ENCODE measurements at regions not wholly inside any gene's neighbourhood (a gene's known extent, or its start where the extent isn't known, plus 50 kb on each side); places are given as distances from the start of the nearest gene placed in this dataset.

DNA sequence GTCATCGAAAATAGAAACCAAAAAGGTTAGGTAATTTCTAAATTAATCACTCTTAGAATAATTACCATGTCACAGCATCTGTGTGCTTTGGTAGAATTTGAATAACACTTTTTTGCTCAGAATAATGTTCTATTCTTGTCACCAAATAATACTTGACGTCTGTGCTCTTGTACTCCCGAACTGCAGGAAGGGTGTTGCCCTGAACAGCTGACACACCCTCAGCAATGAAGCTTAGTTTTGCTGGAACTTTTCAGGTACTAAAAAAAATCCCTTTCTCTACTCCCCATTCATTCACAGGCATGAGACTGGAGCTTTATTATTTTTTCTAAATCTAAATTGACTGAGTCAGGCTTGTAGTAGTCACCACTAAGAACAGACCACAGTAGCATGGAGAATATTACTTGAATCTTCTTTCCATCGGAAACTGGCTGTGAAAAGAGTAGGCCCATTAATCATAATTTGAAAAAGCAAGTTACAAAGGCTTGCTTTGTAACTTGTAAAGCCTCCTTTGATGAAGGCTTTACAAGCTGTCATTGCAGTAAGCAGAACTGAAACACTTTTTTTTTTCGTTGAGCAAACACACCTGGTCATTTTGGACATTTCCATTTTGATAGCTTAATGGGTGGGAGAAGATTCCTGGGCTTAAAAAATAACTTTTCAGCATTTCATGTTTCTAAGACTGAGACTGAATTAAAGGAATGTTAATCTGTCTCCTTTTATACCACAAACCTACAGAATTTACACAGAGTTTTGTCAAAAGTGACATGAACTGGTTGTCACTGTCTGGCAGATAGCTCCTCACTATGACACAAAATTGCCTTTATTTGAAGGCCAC, 70.3 kb upstream of the PELI1 start:
- no peaks in the 10 kb centered on the region for H3K27me3 Mint-ChIP-seq (ENCODE audit: low read depth)
- H3K36me3 Mint-ChIP-seq (ENCODE audit: low read depth) = peaks cover 12% of the 10 kb centered on the region
- peak overlapping the region; percentile 99 for H3K27ac Mint-ChIP-seq
- H3K4me3 Mint-ChIP-seq = peak overlapping the region; percentile 69
- H3K4me1 Mint-ChIP-seq (ENCODE audit: low read depth) = peaks cover 55% of the 10 kb centered on the region
- H3K9me3 Mint-ChIP-seq = no peaks in the 10 kb centered on the region

DNA sequence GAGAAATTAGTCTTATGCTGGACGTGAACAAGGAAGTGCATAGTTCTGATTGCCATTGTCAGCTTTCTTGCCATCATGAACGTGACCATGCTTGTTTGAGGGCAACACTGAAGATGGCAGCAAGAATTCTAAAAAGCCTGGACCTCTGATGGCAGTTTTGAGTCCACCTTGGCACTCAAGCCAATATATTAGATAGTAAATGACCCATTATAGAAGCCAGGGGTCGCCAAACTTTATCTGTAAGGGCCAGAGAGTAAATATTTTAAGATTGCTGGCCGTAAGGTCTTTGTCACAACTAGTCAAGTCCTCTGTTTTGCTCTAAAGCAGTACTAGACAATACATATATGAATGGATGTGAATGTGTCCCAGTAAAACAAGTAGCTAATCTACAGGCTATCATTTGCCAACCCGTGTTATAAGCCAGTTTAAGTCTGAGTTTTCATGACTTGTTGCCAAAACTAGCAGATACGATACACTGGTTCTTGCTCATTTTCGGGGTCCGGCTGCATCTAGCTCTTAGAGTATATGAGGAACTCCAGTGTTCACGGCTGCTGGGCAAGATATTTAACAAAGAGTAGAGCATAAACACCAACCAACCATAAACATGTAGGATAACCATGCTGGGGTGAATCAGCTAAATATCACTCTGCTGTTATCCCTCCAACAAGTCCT, 73.1 kb upstream of the PELI1 start:
- Mint-ChIP-seq H3K4me1 (ENCODE audit: low read depth) (peaks cover 50% of the 10 kb centered on the region), H3K27me3 (ENCODE audit: low read depth) (no peaks in the 10 kb centered on the region), H3K36me3 (ENCODE audit: low read depth) (peaks cover 2% of the 10 kb centered on the region), H3K4me3 (no peak overlapping the region), H3K9me3 (no peaks in the 10 kb centered on the region), H3K27ac (no peak overlapping the region)

- H3K4me1 Mint-ChIP-seq (ENCODE audit: low read depth) = peaks cover 50% of the 10 kb centered on the region
- H3K4me3 Mint-ChIP-seq = no peak overlapping the region
- peaks cover 3% of the 10 kb centered on the region for H3K36me3 Mint-ChIP-seq (ENCODE audit: low read depth)
- no peak overlapping the region for H3K27ac Mint-ChIP-seq
- H3K27me3 Mint-ChIP-seq (ENCODE audit: low read depth) = no peaks in the 10 kb centered on the region
- H3K9me3 Mint-ChIP-seq = no peaks in the 10 kb centered on the region
These were observed 74.0 kb upstream of the PELI1 start for GRCh38 chr2:64218137-64218802.

DNA sequence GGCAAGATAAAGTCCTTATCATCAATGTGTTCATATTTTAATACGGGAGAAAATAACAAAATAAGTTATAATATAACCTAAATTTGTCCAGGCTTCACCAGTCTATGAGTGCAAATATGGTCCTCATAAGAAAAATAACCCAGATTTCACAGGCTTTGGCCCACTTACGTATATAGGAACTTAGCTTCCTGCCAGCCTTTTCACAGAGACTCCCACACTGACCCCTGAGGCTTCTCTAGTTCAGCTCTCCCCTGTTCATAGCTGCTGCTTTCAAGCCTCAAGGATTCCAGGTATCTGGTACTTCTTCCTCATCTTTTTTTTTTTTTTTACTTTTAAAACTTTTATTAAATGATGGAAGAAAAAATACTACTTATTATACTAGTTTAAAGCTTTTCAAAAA, 74.9 kb upstream of the PELI1 start:
- H3K9me3 Mint-ChIP-seq = no peaks in the 10 kb centered on the region
- no peaks in the 10 kb centered on the region for H3K27me3 Mint-ChIP-seq (ENCODE audit: low read depth)
- no peak overlapping the region for H3K27ac Mint-ChIP-seq
- H3K36me3 Mint-ChIP-seq (ENCODE audit: low read depth) = peaks cover 6% of the 10 kb centered on the region
- H3K4me1 Mint-ChIP-seq (ENCODE audit: low read depth) = peaks cover 50% of the 10 kb centered on the region
- H3K4me3 Mint-ChIP-seq = no peak overlapping the region

GRCh38 chr2:64220265-64220664, 76.0 kb upstream of the PELI1 start:
- Mint-ChIP-seq H3K9me3 (no peaks in the 10 kb centered on the region), H3K4me1 (ENCODE audit: low read depth) (peaks cover 44% of the 10 kb centered on the region), H3K27me3 (ENCODE audit: low read depth) (no peaks in the 10 kb centered on the region), H3K4me3 (no peak overlapping the region), H3K36me3 (ENCODE audit: low read depth) (peaks cover 9% of the 10 kb centered on the region), H3K27ac (no peak overlapping the region)

DNA sequence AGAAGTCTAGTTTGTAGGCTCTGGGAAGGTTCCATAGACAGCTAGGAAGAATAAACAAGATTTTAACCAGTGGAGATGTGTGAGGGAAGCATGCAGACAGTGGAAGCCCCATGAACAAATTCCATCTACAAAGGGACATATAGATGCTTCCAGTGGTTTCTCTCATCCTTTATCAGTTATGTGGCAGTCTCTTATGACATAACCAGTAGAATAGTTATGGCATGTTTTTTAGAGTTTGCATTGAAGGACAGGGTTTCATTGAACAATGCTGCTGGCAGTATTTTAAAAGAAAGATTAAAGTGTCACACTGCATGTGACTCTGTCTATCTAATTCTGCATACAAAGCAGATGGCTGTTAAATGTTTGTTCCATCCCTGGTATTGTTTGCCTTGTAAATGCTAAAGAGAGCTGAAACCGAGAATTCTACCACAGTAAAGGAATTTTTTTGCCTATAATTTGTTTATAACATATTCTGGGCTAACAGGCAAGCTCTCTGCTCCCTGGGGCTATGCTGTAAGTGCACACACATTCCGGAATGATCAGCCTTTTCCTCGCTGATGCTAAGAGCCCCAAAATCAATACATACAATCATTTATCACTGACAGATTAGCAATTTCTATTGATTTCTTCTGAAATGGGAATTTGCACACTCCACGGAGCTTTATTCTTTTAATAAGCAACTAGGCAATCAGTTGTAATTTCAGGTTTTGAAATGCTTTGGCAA, 76.8 kb upstream of the PELI1 start:
- no peak overlapping the region for H3K4me3 Mint-ChIP-seq
- peaks cover 9% of the 10 kb centered on the region for H3K36me3 Mint-ChIP-seq (ENCODE audit: low read depth)
- H3K4me1 Mint-ChIP-seq (ENCODE audit: low read depth) = peaks cover 43% of the 10 kb centered on the region
- H3K9me3 Mint-ChIP-seq = no peaks in the 10 kb centered on the region
- no peak overlapping the region for H3K27ac Mint-ChIP-seq
- no peaks in the 10 kb centered on the region for H3K27me3 Mint-ChIP-seq (ENCODE audit: low read depth)

- Mint-ChIP-seq H3K36me3 (ENCODE audit: low read depth) (peaks cover 7% of the 10 kb centered on the region), H3K9me3 (no peaks in the 10 kb centered on the region), H3K4me1 (ENCODE audit: low read depth) (peaks cover 41% of the 10 kb centered on the region), H3K27me3 (ENCODE audit: low read depth) (no peaks in the 10 kb centered on the region), H3K27ac (no peak overlapping the region), H3K4me3 (no peak overlapping the region)
These were observed 77.7 kb upstream of the PELI1 start for GRCh38 chr2:64221935-64222334.

GRCh38 chr2:64222351-64222750, 78.1 kb upstream of the PELI1 start:
- no peaks in the 10 kb centered on the region for H3K9me3 Mint-ChIP-seq
- H3K27ac Mint-ChIP-seq = peak overlapping the region; percentile 86
- peaks cover 41% of the 10 kb centered on the region for H3K4me1 Mint-ChIP-seq (ENCODE audit: low read depth)

DNA sequence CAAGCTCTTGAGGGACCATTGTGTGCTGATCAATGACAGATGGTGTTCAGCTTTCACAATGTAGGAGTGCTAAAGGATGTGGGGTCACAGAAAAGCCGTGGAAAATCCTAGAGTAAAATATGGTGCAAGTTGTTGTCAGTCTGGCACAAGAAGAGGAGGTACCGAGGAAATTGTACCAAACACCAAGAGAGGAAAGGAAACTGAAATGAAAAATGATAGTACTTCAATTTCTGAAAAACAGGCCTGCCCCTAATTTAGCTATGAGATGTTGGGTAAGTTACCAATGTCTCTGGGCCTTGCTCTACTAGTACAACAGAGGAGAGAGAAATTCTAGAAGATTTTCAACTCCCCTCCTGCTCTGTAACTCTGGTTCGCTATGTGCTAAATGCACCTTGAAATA, 78.8 kb upstream of the PELI1 start:
- H3K4me3 Mint-ChIP-seq = peak overlapping the region; percentile 60
- no peaks in the 10 kb centered on the region for H3K9me3 Mint-ChIP-seq
- peaks cover 7% of the 10 kb centered on the region for H3K36me3 Mint-ChIP-seq (ENCODE audit: low read depth)
- peaks cover 46% of the 10 kb centered on the region for H3K4me1 Mint-ChIP-seq (ENCODE audit: low read depth)
- peak overlapping the region; percentile 86 for H3K27ac Mint-ChIP-seq
- H3K27me3 Mint-ChIP-seq (ENCODE audit: low read depth) = no peaks in the 10 kb centered on the region

More at GRCh38 chr2:64222351-64222750, 78.1 kb upstream of the PELI1 start:
- peaks cover 7% of the 10 kb centered on the region for H3K36me3 Mint-ChIP-seq (ENCODE audit: low read depth)
- no peaks in the 10 kb centered on the region for H3K27me3 Mint-ChIP-seq (ENCODE audit: low read depth)
- H3K4me3 Mint-ChIP-seq = no peak overlapping the region

DNA sequence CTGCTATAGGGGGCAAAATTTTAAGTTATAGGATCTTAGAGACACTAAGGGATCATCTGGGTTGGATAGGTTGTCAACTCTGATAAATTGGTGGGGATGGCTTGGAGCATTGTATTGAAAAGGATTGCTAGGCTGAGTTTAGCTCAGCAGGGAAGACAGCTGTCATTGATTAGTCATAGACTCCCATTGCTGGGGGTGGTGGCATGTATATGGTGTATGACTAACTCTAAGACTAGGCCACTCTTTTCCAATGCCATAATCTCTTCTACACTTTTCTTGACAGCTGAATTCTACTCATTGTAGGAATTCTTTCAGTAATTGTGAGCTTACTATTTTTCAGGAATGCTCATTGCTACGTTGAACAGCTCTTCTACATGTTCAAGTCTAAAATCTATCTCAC, 81.3 kb upstream of the PELI1 start:
- Mint-ChIP-seq H3K36me3 (ENCODE audit: low read depth) (peaks cover 7% of the 10 kb centered on the region), H3K9me3 (no peaks in the 10 kb centered on the region), H3K27ac (no peak overlapping the region), H3K4me3 (no peak overlapping the region), H3K4me1 (ENCODE audit: low read depth) (peaks cover 44% of the 10 kb centered on the region), H3K27me3 (ENCODE audit: low read depth) (peaks cover under 1% of the 10 kb centered on the region)

DNA sequence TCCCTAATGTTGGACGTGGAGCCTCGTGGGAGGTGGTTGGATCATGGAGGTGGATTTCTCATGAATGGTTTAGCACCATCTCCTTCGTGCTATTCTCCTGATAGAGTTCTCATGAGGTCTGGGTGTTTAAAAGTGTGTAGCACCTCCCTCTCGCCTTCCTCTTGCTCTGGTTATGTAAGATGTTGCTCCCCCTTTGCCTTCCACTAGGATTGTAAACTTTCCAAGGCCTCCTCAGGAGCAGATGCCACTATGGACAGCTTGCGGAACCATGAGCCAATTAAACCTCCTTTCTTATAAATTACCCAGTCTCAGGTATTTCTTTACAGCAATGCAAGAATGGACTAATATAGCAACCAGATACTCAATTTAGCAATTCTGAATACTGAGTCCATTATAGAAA, 82.4 kb upstream of the PELI1 start:
- Mint-ChIP-seq H3K36me3 (ENCODE audit: low read depth) (peaks cover 14% of the 10 kb centered on the region), H3K4me3 (no peak overlapping the region), H3K27me3 (ENCODE audit: low read depth) (peaks cover 8% of the 10 kb centered on the region), H3K27ac (no peak overlapping the region), H3K4me1 (ENCODE audit: low read depth) (peaks cover 37% of the 10 kb centered on the region), H3K9me3 (no peaks in the 10 kb centered on the region)

- Mint-ChIP-seq H3K27ac (no peak overlapping the region), H3K4me1 (ENCODE audit: low read depth) (peaks cover 30% of the 10 kb centered on the region), H3K4me3 (peak overlapping the region; percentile 87), H3K27me3 (ENCODE audit: low read depth) (peaks cover 9% of the 10 kb centered on the region), H3K36me3 (ENCODE audit: low read depth) (peaks cover 15% of the 10 kb centered on the region), H3K9me3 (no peaks in the 10 kb centered on the region)
These were observed 83.4 kb upstream of the PELI1 start for GRCh38 chr2:64227603-64228125.

- peak overlapping the region; percentile 87 for H3K27ac Mint-ChIP-seq
- peak overlapping the region; percentile 87 for H3K4me3 Mint-ChIP-seq
- H3K9me3 Mint-ChIP-seq = no peaks in the 10 kb centered on the region
- peaks cover 14% of the 10 kb centered on the region for H3K36me3 Mint-ChIP-seq (ENCODE audit: low read depth)
- peaks cover 25% of the 10 kb centered on the region for H3K4me1 Mint-ChIP-seq (ENCODE audit: low read depth)
- H3K27me3 Mint-ChIP-seq (ENCODE audit: low read depth) = peaks cover 9% of the 10 kb centered on the region
These were observed 84.0 kb upstream of the PELI1 start for GRCh38 chr2:64228126-64228678.

GRCh38 chr2:64228918-64229317, 84.7 kb upstream of the PELI1 start:
- peak overlapping the region; percentile 87 for H3K4me3 Mint-ChIP-seq
- peak overlapping the region; percentile 87 for H3K27ac Mint-ChIP-seq
- H3K9me3 Mint-ChIP-seq = no peaks in the 10 kb centered on the region
- peaks cover 9% of the 10 kb centered on the region for H3K27me3 Mint-ChIP-seq (ENCODE audit: low read depth)
- H3K4me1 Mint-ChIP-seq (ENCODE audit: low read depth) = peaks cover 20% of the 10 kb centered on the region
- peaks cover 11% of the 10 kb centered on the region for H3K36me3 Mint-ChIP-seq (ENCODE audit: low read depth)
